Endodermal cell (in vitro differentiated cells): ENCODE measurements at regions not wholly inside any gene's neighbourhood (a gene's known extent, or its start where the extent isn't known, plus 50 kb on each side); places are given as distances from the start of the nearest gene placed in this dataset.

Source experiments
- DNase-seq: peaks from one replicate; pipeline ENCODE4 v3.0.0-alpha.2; 2017
- H3K27ac ChIP-seq: 2 replicates; pipeline ENCODE4 v1.5.1; 2013; ENCODE audit warnings: mild to moderate bottlenecking, low read depth, low read length, moderate library complexity
- H3K27me3 ChIP-seq: 2 replicates; pipeline ENCODE4 v1.6.1; 2013; ENCODE audit warnings: mild to moderate bottlenecking, low read length, moderate library complexity; ENCODE audit not compliant: insufficient read depth, control insufficient read depth, poor library complexity, severe bottlenecking
- H3K36me3 ChIP-seq: 2 replicates; pipeline ENCODE4 v1.7.0; 2013; ENCODE audit warnings: mild to moderate bottlenecking, low read length, moderate library complexity; ENCODE audit not compliant: control insufficient read depth, insufficient read depth
- H3K4me1 ChIP-seq: one replicate; pipeline ENCODE4 v1.7.0; 2013; ENCODE audit warnings: low read length; ENCODE audit not compliant: control insufficient read depth, insufficient read depth
- H3K4me3 ChIP-seq: 2 replicates; pipeline ENCODE4 v1.5.1; 2013; ENCODE audit warnings: mild to moderate bottlenecking, low read length, moderate library complexity
- H3K9ac ChIP-seq: 2 replicates; pipeline ENCODE4 v1.6.1; 2013; ENCODE audit warnings: mild to moderate bottlenecking, low read length, moderate library complexity; ENCODE audit not compliant: poor library complexity, severe bottlenecking; ENCODE audit errors: extremely low read depth
- H3K9me3 ChIP-seq: 2 replicates; pipeline ENCODE4 v1.6.1; 2013; ENCODE audit warnings: mild to moderate bottlenecking, low read length, moderate library complexity; ENCODE audit not compliant: control insufficient read depth
- H3K27ac Mint-ChIP-seq: 2 replicates; pipeline ENCODE4 v1.8.0; 2020; ENCODE audit warnings: mixed read lengths
- H3K27me3 Mint-ChIP-seq: 2 replicates; pipeline ENCODE4 v1.8.0; 2021; ENCODE audit warnings: mild to moderate bottlenecking, mixed read lengths; ENCODE audit not compliant: insufficient read depth
- H3K36me3 Mint-ChIP-seq: 2 replicates; pipeline ENCODE4 v1.8.0; 2020; ENCODE audit warnings: low read depth, mixed read lengths
- H3K4me1 Mint-ChIP-seq: 2 replicates; pipeline ENCODE4 v1.8.0; 2020; ENCODE audit warnings: mixed read lengths
- H3K4me3 Mint-ChIP-seq: 2 replicates; pipeline ENCODE4 v1.8.0; 2020; ENCODE audit warnings: mild to moderate bottlenecking, moderate library complexity, mixed read lengths
- H3K9me3 Mint-ChIP-seq: 2 replicates; pipeline ENCODE4 v1.8.0; 2020; ENCODE audit warnings: mild to moderate bottlenecking, mixed read lengths
- CTCF ChIP-seq: fragments of 200-600 bp; sonication (generic); conservative IDR thresholded peaks from 2 replicates; pipeline ENCODE4 v1.5.0; 2021; ENCODE audit warnings: antibody characterized with exemption, mild to moderate bottlenecking
- WGBS, 2 experiments: methylation state at CpG; one replicate each; pipeline versions ENCODE4 v1.1.5 to v1.1.7; 2013; ENCODE audit warnings: missing lambda C conversion rate in 2 of 2, mixed read lengths in 1 of 2; ENCODE audit not compliant: insufficient coverage in 1 of 2, insufficient read length in 1 of 2; 5-methylcytosine and 5-hydroxymethylcytosine counted together

GRCh38 chr6:133070410-133071043, 170.6 kb upstream of the EYA4 start:
- Mint-ChIP-seq H3K27ac (no peak overlapping the region), H3K4me1 (peaks cover 26% of the 10 kb centered on the region), H3K27me3 (no peaks in the 10 kb centered on the region), H3K9me3 (no peaks in the 10 kb centered on the region), H3K4me3 (no peak overlapping the region), H3K36me3 (no peaks in the 10 kb centered on the region)
- Histone ChIP-seq H3K36me3 (no peaks in the 10 kb centered on the region), H3K27ac (no peak overlapping the region), H3K27me3 (no peaks in the 10 kb centered on the region), H3K4me1 (no peaks in the 10 kb centered on the region), H3K4me3 (no peak overlapping the region), H3K9ac (no peak overlapping the region), H3K9me3 (no peaks in the 10 kb centered on the region)
- 83 to 91% methylated on average over 1 to 4 of the region's 4 CpGs for WGBS, 2 experiments
- DNase-seq, result no peak
- no peak for TF ChIP-seq CTCF

- Histone ChIP-seq H3K27ac (no peak overlapping the region), H3K9me3 (no peaks in the 10 kb centered on the region), H3K4me3 (no peak overlapping the region), H3K9ac (no peak overlapping the region), H3K27me3 (no peaks in the 10 kb centered on the region), H3K36me3 (no peaks in the 10 kb centered on the region), H3K4me1 (no peaks in the 10 kb centered on the region)
- no peak overlapping the region for H3K4me3 Mint-ChIP-seq
- WGBS, 2 experiments, result 73 to 86% methylated on average over 2 of the region's 2 CpGs
- H3K36me3 Mint-ChIP-seq, result no peaks in the 10 kb centered on the region
- H3K27ac Mint-ChIP-seq, result no peak overlapping the region
- no peak for DNase-seq
- TF ChIP-seq CTCF, result no peak
- H3K4me1 Mint-ChIP-seq, result no peaks in the 10 kb centered on the region
- no peaks in the 10 kb centered on the region for H3K27me3 Mint-ChIP-seq
- H3K9me3 Mint-ChIP-seq, result no peaks in the 10 kb centered on the region
Measured at GRCh38 chr6:133079901-133080300, 161.3 kb upstream of the EYA4 start.

GRCh38 chr6:133083248-133083967, 157.7 kb upstream of the EYA4 start:
- Histone ChIP-seq H3K9ac (no peak overlapping the region), H3K36me3 (no peaks in the 10 kb centered on the region), H3K27me3 (no peaks in the 10 kb centered on the region), H3K27ac (no peak overlapping the region), H3K9me3 (no peaks in the 10 kb centered on the region), H3K4me3 (no peak overlapping the region), H3K4me1 (no peaks in the 10 kb centered on the region)
- Mint-ChIP-seq H3K27ac (no peak overlapping the region), H3K4me1 (no peaks in the 10 kb centered on the region), H3K27me3 (no peaks in the 10 kb centered on the region), H3K36me3 (no peaks in the 10 kb centered on the region), H3K4me3 (no peak overlapping the region), H3K9me3 (no peaks in the 10 kb centered on the region)
- no peak for DNase-seq
- no peak for TF ChIP-seq CTCF
- 86% methylated on average over 2 of the region's 2 CpGs; no CpG with 5 or more reads in 1 of the 2 experiments for WGBS, 2 experiments
